HAP-1 (cell line): ENCODE measurements at regions not wholly inside any gene's neighbourhood (a gene's known extent, or its start where the extent isn't known, plus 50 kb on each side); places are given as distances from the start of the nearest gene placed in this dataset.
"Not testable (repeated sequence)": the region's sequence is repeated elsewhere in the genome, so short reads cannot be mapped to it uniquely, and the experiment has no call there.

ENCODE experiments used
- DNase-seq, 2 experiments: peaks; one replicate each; pipeline ENCODE4 v3.0.0-alpha.2; 2016 to 2020; ENCODE audit warnings: low spot score in 2 of 2
- H3K27me3 ChIP-seq: fragments of 250-450 bp; sonication (Bioruptor Pico); 2 replicates; pipeline ENCODE4 v1.5.1; 2020; ENCODE audit warnings: low read depth, mild to moderate bottlenecking, moderate library complexity
- H3K36me3 ChIP-seq: fragments of 250-450 bp; sonication (Bioruptor Pico); replicated peaks from 2 replicates; pipeline ENCODE4 v1.5.1; 2020; ENCODE audit warnings: mild to moderate bottlenecking
- H3K4me1 ChIP-seq: fragments of 250-450 bp; sonication (Bioruptor Pico); 2 replicates; pipeline ENCODE4 v1.5.1; 2020; ENCODE audit warnings: mild to moderate bottlenecking
- H3K4me3 ChIP-seq: fragments of 250-450 bp; sonication (Bioruptor Pico); 2 replicates; pipeline ENCODE4 v1.5.1; 2020; ENCODE audit warnings: mild to moderate bottlenecking, moderate library complexity
- H3K9me3 ChIP-seq: fragments of 250-450 bp; sonication (Bioruptor Pico); 2 replicates; pipeline ENCODE4 v1.5.1; 2020; ENCODE audit warnings: mild to moderate bottlenecking, moderate library complexity
- in situ Hi-C: fragments of 300-500 bp; cut with MboI; formaldehyde crosslinking; loops from 3 replicates; pipeline ENCODE4 v1.14.3; 2020; ENCODE audit warnings: low sequenced_read_pairs, inconsistent platforms, mixed read lengths

DNA sequence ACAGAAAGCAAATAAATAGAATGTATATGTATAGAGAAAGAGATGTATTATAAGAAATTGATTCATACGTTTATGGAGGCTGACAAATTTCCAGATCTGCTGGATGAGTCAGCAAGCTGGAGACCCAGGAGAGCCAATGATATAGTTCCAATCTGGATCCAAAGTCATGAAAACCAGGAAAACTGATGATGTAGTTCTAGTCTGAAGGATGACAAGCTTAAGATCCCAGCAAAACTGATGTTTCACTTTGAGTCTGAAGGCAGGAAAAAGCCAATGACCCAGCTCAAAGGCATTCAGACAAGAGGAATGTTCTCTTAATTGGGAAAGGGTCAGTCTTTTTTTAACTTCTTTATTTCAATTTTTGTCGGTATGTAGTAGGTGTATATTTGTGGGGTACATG lies 102.6 kb downstream of the LHFPL1 start:
- DNase-seq = no peak
- no peaks in the 10 kb centered on the region for H3K4me1 ChIP-seq
- H3K9me3 ChIP-seq = no peaks in the 10 kb centered on the region
- no peaks in the 10 kb centered on the region for H3K27me3 ChIP-seq
- no peak overlapping the region for H3K4me3 ChIP-seq
- H3K36me3 ChIP-seq = no peaks in the 10 kb centered on the region
- in situ Hi-C loops = no loop called here

- DNase-seq = no peak
- H3K36me3 ChIP-seq = no peaks in the 10 kb centered on the region
- no peaks in the 10 kb centered on the region for H3K27me3 ChIP-seq
- in situ Hi-C loops = no loop called here
- H3K4me1 ChIP-seq = no peaks in the 10 kb centered on the region
- H3K9me3 ChIP-seq = no peaks in the 10 kb centered on the region
- no peak overlapping the region for H3K4me3 ChIP-seq
These were observed 108.3 kb downstream of the LHFPL1 start for GRCh38 chrX:112571388-112571787.

GRCh38 chrX:112555831-112556230 lies 123.9 kb downstream of the LHFPL1 start:
- H3K9me3 ChIP-seq = no peaks in the 10 kb centered on the region; the same call in 1 of the 2 replicates
- no peaks in the 10 kb centered on the region for H3K27me3 ChIP-seq
- H3K4me1 ChIP-seq = no peaks in the 10 kb centered on the region
- DNase-seq = no peak
- in situ Hi-C loops = no loop called here
- H3K4me3 ChIP-seq = no peak overlapping the region
- H3K36me3 ChIP-seq = no peaks in the 10 kb centered on the region

GRCh38 chrX:112545051-112545450 lies 134.7 kb downstream of the LHFPL1 start:
- no peak overlapping the region for H3K4me3 ChIP-seq
- H3K4me1 ChIP-seq = no peaks in the 10 kb centered on the region
- H3K27me3 ChIP-seq = no peaks in the 10 kb centered on the region
- H3K9me3 ChIP-seq = no peaks in the 10 kb centered on the region
- H3K36me3 ChIP-seq = no peaks in the 10 kb centered on the region
- DNase-seq = no peak
- in situ Hi-C loops = no loop called here

DNA sequence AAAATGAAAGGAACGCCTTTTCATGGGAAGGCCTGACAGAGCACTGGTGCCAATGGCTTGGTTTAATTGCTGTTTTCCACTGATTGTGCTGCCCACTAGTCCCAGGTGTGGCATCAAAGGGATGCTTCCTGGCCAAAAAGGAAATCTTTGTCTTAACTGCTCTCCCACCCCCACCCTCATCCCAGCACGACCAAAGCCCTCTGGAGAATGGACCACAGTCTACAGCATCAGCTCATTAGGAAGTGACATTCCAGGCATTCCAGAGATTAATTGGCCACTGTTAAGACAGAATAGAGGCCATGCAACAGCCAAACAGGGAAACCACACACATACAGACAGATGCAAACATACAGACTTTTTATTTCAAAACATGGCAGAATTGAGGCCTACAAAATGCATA lies 143.2 kb downstream of the LHFPL1 start:
- no peak overlapping the region for H3K4me3 ChIP-seq
- DNase-seq = no peak
- H3K36me3 ChIP-seq = no peaks in the 10 kb centered on the region
- no peaks in the 10 kb centered on the region for H3K27me3 ChIP-seq
- no peaks in the 10 kb centered on the region for H3K4me1 ChIP-seq
- H3K9me3 ChIP-seq = no peaks in the 10 kb centered on the region
- in situ Hi-C loops = no loop called here

- no peaks in the 10 kb centered on the region for H3K36me3 ChIP-seq
- no peak for DNase-seq
- H3K4me3 ChIP-seq = no peak overlapping the region
- H3K4me1 ChIP-seq = no peaks in the 10 kb centered on the region
- no peaks in the 10 kb centered on the region for H3K9me3 ChIP-seq
- in situ Hi-C loops = no loop called here
- no peaks in the 10 kb centered on the region for H3K27me3 ChIP-seq
These were observed 151.8 kb downstream of the LHFPL1 start for GRCh38 chrX:112527903-112528302.

GRCh38 chrX:112521676-112522075 lies 158.1 kb downstream of the LHFPL1 start:
- Histone ChIP-seq H3K9me3 (no peaks in the 10 kb centered on the region), H3K27me3 (no peaks in the 10 kb centered on the region), H3K4me1 (no peaks in the 10 kb centered on the region), H3K36me3 (no peaks in the 10 kb centered on the region), H3K4me3 (no peak overlapping the region)
- in situ Hi-C loops = no loop called here
- no peak for DNase-seq

DNA sequence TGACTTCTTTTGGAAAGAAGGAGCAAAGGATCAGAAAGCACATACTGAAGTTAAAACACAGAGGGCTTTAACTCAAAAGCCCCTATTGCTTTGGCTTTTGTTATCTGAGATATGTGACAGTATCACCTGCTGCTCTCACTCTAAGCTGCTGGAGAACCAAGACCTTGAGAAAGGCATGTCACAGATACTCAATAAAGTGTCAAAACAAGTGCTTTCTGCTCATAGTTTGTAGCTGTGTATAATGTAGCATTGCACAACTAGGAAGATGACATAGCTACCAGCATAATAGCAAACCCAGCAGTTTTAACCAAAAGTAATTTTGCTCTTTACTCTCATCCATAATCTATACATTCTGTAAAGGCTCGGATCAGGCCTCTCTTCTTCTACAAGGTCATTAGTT lies 159.6 kb downstream of the LHFPL1 start:
- Histone ChIP-seq H3K4me3 (no peak overlapping the region), H3K27me3 (no peaks in the 10 kb centered on the region), H3K4me1 (no peaks in the 10 kb centered on the region), H3K36me3 (no peaks in the 10 kb centered on the region), H3K9me3 (no peaks in the 10 kb centered on the region)
- DNase-seq = no peak
- in situ Hi-C loops = no loop called here

GRCh38 chrX:112513154-112513553 lies 166.6 kb downstream of the LHFPL1 start:
- H3K4me3 ChIP-seq = no peak overlapping the region
- in situ Hi-C loops = no loop called here
- H3K4me1 ChIP-seq = no peaks in the 10 kb centered on the region
- no peaks in the 10 kb centered on the region for H3K27me3 ChIP-seq
- no peaks in the 10 kb centered on the region for H3K36me3 ChIP-seq
- H3K9me3 ChIP-seq = no peaks in the 10 kb centered on the region
- DNase-seq = no peak

DNA sequence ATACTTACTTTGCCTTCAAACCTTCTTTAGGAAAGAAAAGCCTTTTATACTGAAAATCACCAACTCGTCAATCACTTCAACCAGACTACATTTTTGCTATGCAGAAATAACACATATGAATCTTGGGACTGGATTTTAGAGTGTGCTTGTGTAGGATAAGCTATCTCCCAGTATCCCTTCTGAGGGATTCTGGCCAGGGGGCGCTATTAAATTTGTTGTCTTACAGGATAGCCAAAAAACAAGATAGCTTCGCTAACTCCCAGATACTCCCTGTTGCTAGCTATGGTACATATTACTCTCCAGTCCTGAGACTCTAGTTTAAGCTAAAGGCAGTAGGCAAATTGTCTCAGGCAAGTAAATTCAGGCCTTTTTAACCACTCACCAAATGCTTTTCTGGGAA lies 167.2 kb downstream of the LHFPL1 start:
- Histone ChIP-seq H3K9me3 (no peaks in the 10 kb centered on the region), H3K27me3 (no peaks in the 10 kb centered on the region), H3K4me3 (no peak overlapping the region), H3K36me3 (no peaks in the 10 kb centered on the region), H3K4me1 (no peaks in the 10 kb centered on the region)
- peak in 1 of 2 experiments; percentile 51 for DNase-seq
- in situ Hi-C loops = no loop called here

GRCh38 chrX:112510629-112511028 lies 169.1 kb downstream of the LHFPL1 start:
- H3K36me3 ChIP-seq = no peaks in the 10 kb centered on the region
- in situ Hi-C loops = no loop called here
- H3K4me3 ChIP-seq = no peak overlapping the region
- H3K27me3 ChIP-seq = no peaks in the 10 kb centered on the region
- no peaks in the 10 kb centered on the region for H3K9me3 ChIP-seq
- DNase-seq = no peak
- H3K4me1 ChIP-seq = no peaks in the 10 kb centered on the region

- Histone ChIP-seq H3K4me1 (no peaks in the 10 kb centered on the region), H3K36me3 (no peaks in the 10 kb centered on the region), H3K4me3 (no peak overlapping the region), H3K27me3 (no peaks in the 10 kb centered on the region), H3K9me3 (no peaks in the 10 kb centered on the region)
- in situ Hi-C loops = no loop called here
- no peak for DNase-seq
These were observed 202.1 kb downstream of the LHFPL1 start for GRCh38 chrX:112477653-112478052.

DNA sequence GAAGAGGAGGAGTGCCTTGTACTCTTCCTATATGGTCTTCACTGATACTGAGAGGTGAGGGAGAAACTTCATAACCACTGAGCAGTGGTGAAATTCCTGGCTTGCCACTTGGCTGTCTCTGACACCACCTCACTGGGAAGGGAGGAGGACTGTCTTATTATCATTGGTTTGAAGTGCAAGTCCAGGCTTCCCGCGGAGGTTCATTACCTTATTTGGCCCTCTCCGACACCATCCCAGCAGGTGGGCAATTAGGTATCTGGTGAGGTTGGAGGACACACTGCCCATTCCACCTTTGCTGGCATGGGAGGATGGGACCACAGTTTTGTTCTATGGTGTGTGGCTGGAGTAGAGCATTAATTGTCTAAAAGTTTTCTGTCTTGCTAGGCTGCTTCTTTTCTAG lies 206.1 kb downstream of the LHFPL1 start:
- H3K4me1 ChIP-seq = no peaks in the 10 kb centered on the region
- no peak for DNase-seq

DNA sequence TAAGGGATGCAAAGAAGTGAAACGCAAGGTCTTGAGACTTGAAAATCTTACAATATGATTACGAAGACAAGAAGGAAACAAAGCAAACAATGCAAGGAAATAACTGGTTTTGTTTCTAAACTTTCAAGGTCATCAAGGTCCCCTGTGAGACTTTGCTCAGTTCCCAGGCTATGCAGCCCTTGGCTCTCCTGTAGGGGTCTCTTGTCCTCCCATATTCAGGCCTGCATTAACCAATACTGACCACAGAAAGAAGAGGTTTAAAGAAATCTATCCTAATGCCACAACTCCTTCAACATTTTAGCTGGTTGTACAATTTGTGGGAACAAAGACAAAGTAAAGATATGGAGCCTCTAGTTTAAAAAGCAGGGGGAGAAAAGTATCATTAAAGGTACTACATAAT lies 209.2 kb downstream of the LHFPL1 start:
- in situ Hi-C loops = no loop called here
- Histone ChIP-seq H3K4me3 (no peak overlapping the region), H3K27me3 (no peaks in the 10 kb centered on the region)

More for the DNA sequence above, 206.1 kb downstream of the LHFPL1 start:
- in situ Hi-C loops = no loop called here
- Histone ChIP-seq H3K4me3 (no peak overlapping the region), H3K36me3 (no peaks in the 10 kb centered on the region), H3K9me3 (no peaks in the 10 kb centered on the region), H3K27me3 (no peaks in the 10 kb centered on the region)

DNA sequence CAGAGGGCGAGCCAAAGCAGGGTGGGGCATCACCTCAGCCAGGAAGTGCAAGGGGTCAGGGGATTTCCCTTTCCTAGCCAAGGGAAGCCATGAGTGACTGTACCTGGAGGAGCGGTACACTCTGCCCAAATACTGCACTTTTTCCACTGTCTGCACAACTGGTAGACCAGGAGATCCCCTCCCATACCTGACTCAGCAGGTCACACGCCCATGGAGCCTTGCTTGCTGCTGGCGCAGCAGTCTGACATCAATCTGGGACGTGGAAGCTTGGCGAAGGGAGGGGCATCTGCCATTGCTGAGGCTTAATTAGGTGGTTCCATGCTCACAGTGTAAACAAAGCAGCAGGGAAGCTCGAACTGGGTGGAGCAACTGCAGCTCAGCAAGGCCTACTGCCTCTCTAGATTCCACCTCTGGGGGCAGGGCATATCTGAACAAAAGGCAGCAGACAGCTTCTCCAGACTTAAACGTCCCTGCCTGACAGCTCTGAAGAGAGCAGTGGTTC lies 217.7 kb downstream of the LHFPL1 start:
- H3K36me3 ChIP-seq, DNase-seq, in situ Hi-C loops, H3K4me1 ChIP-seq, H3K4me3 ChIP-seq, H3K27me3 ChIP-seq, H3K9me3 ChIP-seq: not testable (repeated sequence)

More for the DNA sequence above, 209.2 kb downstream of the LHFPL1 start:
- DNase-seq = no peak
- H3K36me3 ChIP-seq = no peaks in the 10 kb centered on the region
- H3K4me1 ChIP-seq = no peaks in the 10 kb centered on the region
- H3K9me3 ChIP-seq = no peaks in the 10 kb centered on the region
